ENCODE measurements at regions not wholly inside any gene's neighbourhood (a gene's known extent, or its start where the extent isn't known, plus 50 kb on each side); places are given as distances from the start of the nearest gene placed in this dataset.

DNA sequence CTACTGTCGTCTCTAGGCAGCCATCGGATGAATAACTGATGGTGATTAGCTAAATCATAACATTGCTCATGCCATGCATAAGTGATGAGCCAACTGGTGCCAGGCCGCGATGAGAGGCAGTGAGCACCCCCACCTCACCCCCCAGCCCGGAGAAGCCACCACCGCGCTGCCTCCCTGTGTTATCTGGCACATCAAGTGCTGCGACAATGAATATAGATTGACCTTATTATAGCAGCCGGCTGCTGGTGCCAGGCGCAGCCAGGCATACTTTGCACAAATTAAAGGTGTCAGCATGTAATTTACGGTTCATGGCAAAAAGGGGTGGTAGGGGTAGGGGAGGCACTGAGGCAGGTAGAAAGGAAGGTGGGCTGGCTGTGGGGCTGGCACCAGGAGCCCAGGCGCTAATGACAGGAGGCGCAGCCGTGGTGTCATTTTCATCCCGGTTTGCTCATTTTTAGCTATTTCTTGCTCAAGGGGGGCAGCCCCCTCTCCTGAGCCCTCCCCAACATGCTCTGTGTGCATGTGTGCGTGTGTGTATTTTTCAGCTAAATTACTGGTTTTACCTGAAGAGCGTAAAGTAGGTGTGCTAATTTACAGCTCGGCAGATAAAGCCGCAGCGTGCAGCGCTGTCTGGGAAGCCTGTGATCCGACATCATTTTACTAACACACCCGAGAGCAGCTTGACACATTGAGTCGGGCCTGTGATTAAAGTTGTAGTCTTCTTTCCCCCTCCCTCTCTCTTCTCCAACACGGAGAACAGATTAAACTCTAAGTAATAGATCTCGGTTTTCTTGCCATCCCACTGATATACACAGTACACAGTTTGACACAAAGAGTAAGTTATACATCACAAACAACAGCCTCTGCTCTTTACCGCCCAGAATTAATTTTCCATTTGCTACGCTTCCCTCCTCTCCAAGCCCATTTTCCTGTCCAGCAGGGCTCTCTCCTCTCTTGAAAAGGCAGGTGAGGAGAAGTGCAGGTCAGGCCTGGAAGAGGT is 212.3 kb downstream of the RPLP1 start:
- H3K27ac ChIP-seq: peak overlapping the region; percentile 63 to 66
- in situ Hi-C loops (cut with MboI; ENCODE audit: low pct_unique_long_range_greater_than_20kb in 2 of 9, low sequenced_read_pairs in 9 of 9, unreplicated experiment in 9 of 9): no loop called here
- peaks cover 29 to 38% of the 10 kb centered on the region in 2 donors for H3K4me1 ChIP-seq (replicated peaks in 1 of 2)
- H3K4me3 ChIP-seq: no peak overlapping the region
- WGBS, 10 experiments: 27 to 85% (median 60%) methylated on average over 1 to 13 of the region's 28 CpGs
- peak in 6 of 8 experiments; percentile 26 to 54 (median 30) for ATAC-seq (replicated peaks in 6 of 8)

DNA sequence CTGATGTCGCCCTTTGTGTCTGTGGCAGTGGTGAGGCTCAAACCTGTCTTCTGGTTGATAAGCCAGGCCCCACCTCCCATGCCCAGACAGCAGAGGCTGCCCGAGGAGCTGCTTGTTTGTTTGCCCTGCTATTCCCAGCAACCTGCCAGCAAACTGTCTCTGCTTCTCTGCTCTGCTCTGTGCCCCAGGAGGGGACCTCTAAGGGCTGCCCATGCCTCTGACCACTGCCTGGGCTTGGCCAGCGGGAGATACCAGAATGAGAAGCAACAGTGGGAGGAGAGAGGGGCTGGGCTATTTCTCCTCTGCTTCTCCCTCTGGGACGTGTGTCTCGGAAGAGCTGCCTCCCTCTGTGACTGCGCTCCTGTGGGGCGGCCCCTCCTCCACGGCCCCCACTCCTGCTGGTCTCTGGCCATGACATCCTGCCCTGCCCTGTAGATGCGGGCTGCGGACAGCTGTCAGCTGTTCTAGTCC is 213.1 kb downstream of the RPLP1 start:
- Histone ChIP-seq H3K4me3 (no peak overlapping the region), H3K4me1 (replicated peaks in 1 of 2) (peaks cover 29 to 38% of the 10 kb centered on the region in 2 donors), H3K27ac (peak overlapping the region; percentile 63 to 66)
- WGBS, 10 experiments: 32 to 79% (median 57%) methylated on average over 1 to 4 of the region's 10 CpGs; no CpG with 5 or more reads in 5 of the 10 experiments
- in situ Hi-C loops (cut with MboI; ENCODE audit: low pct_unique_long_range_greater_than_20kb in 2 of 9, low sequenced_read_pairs in 9 of 9, unreplicated experiment in 9 of 9): no loop called here
- peak in 7 of 8 experiments; percentile 12 to 89 (median 82) for ATAC-seq (replicated peaks in 6 of 8)

DNA sequence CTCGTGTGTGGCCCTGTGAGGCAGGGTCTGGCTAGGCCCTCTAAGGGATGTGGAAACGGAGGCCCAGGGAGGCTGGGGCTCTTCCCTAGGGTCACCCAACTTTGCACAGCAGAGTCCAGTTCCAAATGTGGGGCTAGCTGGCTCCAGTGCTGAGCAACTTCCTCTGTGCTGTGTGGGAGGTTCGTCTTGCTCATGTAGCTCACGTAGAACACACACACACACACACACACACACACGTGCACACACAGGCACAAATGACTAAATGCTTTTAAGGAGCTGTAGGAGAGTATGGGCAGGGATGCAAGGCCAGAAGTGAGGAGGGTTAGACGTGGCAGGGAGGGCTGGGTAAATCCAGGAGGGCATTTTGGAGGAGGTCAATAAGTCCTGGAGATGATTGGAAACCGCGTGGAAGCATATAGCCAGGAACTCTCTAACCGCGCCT is 213.8 kb downstream of the RPLP1 start:
- H3K4me3 ChIP-seq: no peak overlapping the region
- H3K4me1 ChIP-seq (replicated peaks in 1 of 2): peaks cover 29 to 38% of the 10 kb centered on the region in 2 donors
- H3K27ac ChIP-seq: peak overlapping the region; percentile 63 to 66
- peak in 5 of 8 experiments; percentile 11 to 44 (median 14) for ATAC-seq (replicated peaks in 6 of 8)
- 80 to 100% (median 100%) methylated on average over 1 to 5 of the region's 10 CpGs; no CpG with 5 or more reads in 5 of the 10 experiments for WGBS, 10 experiments
- in situ Hi-C loops (cut with MboI; ENCODE audit: low pct_unique_long_range_greater_than_20kb in 2 of 9, low sequenced_read_pairs in 9 of 9, unreplicated experiment in 9 of 9): no loop called here

DNA sequence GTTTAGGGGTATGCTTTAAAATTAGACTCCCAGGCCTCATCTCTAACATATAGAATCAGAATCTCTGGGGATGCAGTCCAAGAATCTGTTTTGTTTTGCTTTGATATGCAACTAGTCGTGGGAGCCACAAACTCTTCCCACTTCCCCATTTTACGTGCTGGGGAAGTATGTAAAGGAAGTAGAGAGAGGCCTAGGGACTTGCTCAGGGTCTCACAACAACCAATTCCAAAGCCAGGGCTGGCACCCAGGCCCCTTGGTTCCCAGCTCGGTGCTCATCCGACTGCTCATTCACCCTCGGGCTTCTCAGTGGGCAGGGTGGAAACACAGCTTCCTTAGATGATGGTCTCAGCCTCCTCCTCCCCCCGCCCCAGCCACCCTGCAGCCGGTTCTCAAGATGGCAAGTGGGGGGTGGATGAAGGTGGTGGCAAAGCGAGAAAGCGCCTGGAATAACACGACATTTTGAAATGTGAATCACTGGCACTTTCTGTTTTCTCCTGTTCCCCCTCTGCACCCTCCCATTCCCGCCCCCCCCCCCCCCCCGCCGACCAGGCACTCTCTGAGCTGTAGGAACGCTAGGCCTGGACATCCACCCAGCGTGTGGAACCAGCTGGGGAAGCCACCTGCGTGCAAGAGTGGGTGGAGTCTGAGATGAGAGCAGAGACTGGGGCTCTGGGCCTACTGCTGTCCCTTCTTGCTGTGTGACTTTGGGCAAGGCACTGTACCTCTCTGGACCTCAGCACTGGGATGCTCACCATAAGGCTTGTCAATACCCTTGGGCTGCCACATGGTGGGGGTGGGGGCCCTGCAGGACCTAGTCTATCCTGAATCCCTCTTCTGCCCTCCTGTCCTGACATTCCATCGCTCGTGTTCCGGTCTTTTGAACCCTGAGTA is 214.5 kb downstream of the RPLP1 start:
- no peak overlapping the region for H3K4me3 ChIP-seq
- 50 to 80% (median 68%) methylated on average over 1 to 5 of the region's 19 CpGs; no CpG with 5 or more reads in 5 of the 10 experiments for WGBS, 10 experiments
- H3K27ac ChIP-seq: no peak overlapping the region
- H3K4me1 ChIP-seq (replicated peaks in 1 of 2): peaks cover 29 to 38% of the 10 kb centered on the region in 2 donors
- ATAC-seq (replicated peaks in 6 of 8): no peak
- in situ Hi-C loops (cut with MboI; ENCODE audit: low pct_unique_long_range_greater_than_20kb in 2 of 9, low sequenced_read_pairs in 9 of 9, unreplicated experiment in 9 of 9): no loop called here

DNA sequence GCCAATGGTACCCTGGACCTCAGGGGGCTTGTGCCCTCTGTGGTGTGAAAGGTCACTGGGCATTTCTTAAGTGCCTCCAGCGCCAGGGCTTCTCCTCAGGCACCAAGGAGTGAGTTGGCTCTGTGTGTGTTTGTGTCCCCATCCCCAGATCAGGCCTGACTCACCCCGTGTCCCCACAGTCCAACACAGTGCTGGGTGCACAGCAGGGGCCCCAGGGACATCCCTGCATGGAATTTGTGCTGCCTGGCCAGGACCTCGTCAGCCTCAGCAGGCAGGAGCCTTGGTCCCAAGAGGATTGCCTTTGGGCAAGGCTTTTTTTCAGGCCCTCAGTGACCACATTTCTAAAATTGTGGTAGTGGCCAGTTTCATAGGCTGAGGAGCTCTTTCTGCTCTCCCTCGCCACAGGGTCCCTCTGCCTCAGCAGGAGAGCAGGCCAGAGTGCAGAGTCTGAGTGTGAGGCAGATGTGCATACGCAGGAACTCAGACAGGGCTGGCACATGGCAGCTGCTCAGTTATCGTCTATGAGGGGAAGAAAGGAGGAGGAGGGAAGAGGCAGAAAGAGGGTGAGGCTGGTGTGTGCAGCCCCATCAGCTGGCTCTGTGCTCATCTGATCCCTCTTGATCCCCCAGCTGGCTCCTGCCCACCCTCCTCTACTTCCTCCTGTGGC is 215.6 kb downstream of the RPLP1 start:
- WGBS, 10 experiments: 61 to 86% (median 80%) methylated on average over 1 to 4 of the region's 6 CpGs; no CpG with 5 or more reads in 5 of the 10 experiments
- H3K4me1 ChIP-seq (replicated peaks in 1 of 2): peaks cover 32 to 42% of the 10 kb centered on the region in 2 donors
- H3K27ac ChIP-seq: no peak overlapping the region
- in situ Hi-C loops (cut with MboI; ENCODE audit: low pct_unique_long_range_greater_than_20kb in 2 of 9, low sequenced_read_pairs in 9 of 9, unreplicated experiment in 9 of 9): no loop called here
- no peak overlapping the region for H3K4me3 ChIP-seq
- ATAC-seq (replicated peaks in 6 of 8): no peak

DNA sequence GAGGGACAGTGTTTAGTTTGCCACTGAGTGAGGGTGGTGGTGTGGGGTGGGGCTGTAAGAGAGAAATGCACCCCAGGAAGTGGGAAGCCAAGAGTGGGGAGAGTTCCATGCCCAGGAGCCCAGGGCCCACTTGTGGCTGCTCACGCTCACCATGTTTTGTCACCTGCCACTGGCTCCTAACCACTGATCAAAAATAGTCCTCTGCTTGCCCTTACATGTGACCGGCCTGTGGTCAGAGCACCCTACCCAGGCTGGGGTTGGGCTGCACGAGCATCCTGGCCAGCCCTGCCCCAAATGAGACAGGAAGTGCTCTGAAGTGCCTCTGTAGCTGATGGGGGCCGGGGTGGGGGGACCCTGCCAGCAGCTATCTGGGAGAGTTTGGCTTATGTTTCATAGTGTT is 216.3 kb downstream of the RPLP1 start:
- ATAC-seq (replicated peaks in 6 of 8): no peak
- Histone ChIP-seq H3K27ac (no peak overlapping the region), H3K4me3 (no peak overlapping the region), H3K4me1 (replicated peaks in 1 of 2) (peaks cover 39 to 44% of the 10 kb centered on the region in 2 donors)
- 20 to 100% (median 74%) methylated on average over 1 to 2 of the region's 4 CpGs; no CpG with 5 or more reads in 6 of the 10 experiments for WGBS, 10 experiments
- in situ Hi-C loops (cut with MboI; ENCODE audit: low pct_unique_long_range_greater_than_20kb in 2 of 9, low sequenced_read_pairs in 9 of 9, unreplicated experiment in 9 of 9): no loop called here

DNA sequence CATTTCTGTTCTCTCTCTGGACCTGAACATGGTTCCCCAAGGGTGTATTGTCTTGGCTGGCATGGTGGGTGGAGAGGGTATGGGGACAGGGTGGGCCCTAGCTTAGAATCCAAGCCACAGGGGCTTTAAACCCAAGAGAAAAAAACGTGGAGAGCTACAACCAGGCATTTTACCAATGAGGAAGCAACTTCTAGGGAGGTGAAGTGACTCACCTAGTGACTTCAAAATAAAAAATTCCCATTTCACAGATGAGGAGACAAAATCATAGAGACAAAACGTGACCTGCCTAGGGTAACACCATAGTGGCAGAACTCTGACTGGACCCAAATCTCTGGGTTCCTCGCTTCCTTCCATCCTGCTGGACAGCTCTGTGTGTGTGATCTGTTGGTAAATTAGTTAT is 216.8 kb downstream of the RPLP1 start:
- 0 to 100% (median 70%) methylated on average over 1 to 3 of the region's 3 CpGs; no CpG with 5 or more reads in 4 of the 10 experiments for WGBS, 10 experiments
- Histone ChIP-seq H3K27ac (no peak overlapping the region), H3K4me3 (no peak overlapping the region), H3K4me1 (replicated peaks in 1 of 2) (peaks cover 35 to 44% of the 10 kb centered on the region in 2 donors)
- no peak for ATAC-seq (replicated peaks in 6 of 8)
- in situ Hi-C loops (cut with MboI; ENCODE audit: low pct_unique_long_range_greater_than_20kb in 2 of 9, low sequenced_read_pairs in 9 of 9, unreplicated experiment in 9 of 9): no loop called here

DNA sequence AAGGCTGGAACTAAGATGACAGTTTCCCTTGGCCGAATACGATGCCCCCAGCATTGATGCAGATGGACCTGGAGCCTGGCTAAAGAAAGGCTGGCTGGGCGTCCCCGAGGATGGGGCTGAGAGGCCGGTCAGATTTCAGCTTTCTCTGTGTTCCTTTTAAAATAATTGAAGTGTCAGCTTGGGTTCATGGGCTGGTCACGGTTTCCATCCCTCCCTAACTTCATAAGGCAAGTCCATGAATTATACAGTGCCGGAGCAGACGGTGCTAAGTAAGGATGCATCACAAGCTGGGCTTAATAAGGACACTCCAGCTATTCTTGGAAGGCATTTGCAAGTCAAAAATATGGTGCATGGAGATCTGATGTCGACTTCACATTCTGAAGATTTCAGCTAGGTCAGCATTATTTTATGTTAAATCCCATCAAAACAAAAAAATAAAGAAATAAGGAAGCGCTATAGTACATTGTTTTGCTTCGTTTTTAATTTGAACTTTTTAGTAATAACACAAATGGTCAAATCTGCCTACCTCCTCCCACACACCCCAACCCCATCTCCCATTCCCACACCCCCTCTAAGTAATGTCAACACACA is 220.8 kb downstream of the RPLP1 start:
- in situ Hi-C loops (cut with MboI; ENCODE audit: low pct_unique_long_range_greater_than_20kb in 2 of 9, low sequenced_read_pairs in 9 of 9, unreplicated experiment in 9 of 9): no loop called here
- H3K4me1 ChIP-seq (replicated peaks in 1 of 2): peaks cover 11 to 17% of the 10 kb centered on the region in 2 donors
- peak; percentile 67 to 98 (median 91) for ATAC-seq (replicated peaks in 6 of 8)
- 0 to 56% (median 18%) methylated on average over 2 to 10 of the region's 11 CpGs; no CpG with 5 or more reads in 1 of the 10 experiments for WGBS, 10 experiments
- H3K4me3 ChIP-seq: no peak overlapping the region
- no peak overlapping the region for H3K27ac ChIP-seq

DNA sequence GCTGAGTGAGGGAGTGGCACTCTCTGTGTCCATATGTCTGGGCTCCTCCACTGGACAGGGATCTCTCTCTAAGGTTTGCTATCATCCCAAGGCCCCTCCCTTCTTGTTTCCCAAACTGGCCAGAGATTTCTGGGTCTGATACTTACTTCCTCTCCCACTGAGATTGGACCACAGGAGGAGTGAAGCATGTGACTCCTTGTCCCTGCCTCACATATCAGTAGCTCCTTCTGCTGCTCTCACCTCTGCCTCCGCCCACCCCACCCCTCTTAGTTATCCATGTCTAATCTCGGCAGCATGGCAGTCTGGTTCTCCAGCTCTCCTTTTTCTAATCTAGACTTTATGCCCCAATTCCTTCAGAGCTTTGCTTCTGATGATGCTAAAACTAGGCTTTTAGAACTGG is 223.1 kb downstream of the RPLP1 start:
- Histone ChIP-seq H3K4me3 (no peak overlapping the region), H3K4me1 (replicated peaks in 1 of 2) (peaks cover 11 to 17% of the 10 kb centered on the region in 2 donors), H3K27ac (no peak overlapping the region)
- no peak for ATAC-seq (replicated peaks in 6 of 8)
- 31 to 100% (median 83%) methylated on average over 1 to 2 of the region's 2 CpGs; no CpG with 5 or more reads in 3 of the 10 experiments for WGBS, 10 experiments
- in situ Hi-C loops (cut with MboI; ENCODE audit: low pct_unique_long_range_greater_than_20kb in 2 of 9, low sequenced_read_pairs in 9 of 9, unreplicated experiment in 9 of 9): no loop called here

DNA sequence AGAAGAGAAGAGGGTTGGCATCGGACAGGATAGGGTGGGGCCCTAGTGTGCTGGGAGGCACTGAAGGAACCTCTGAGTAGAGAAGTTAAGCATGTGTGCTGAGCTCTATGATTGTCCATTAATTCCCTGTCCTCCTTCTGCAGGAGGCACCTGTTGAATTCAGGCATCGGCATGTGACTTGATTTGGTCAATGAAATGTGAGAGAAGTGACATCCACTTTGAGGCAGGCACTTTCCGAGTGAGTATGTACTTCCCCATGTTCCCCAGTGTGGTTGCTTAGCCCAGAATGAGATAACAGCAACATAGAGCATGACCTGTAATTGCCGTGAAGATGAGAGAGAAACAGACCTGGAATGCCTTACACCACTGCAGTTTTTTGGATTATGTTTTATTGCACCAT is 224.8 kb downstream of the RPLP1 start:
- no peak for ATAC-seq (replicated peaks in 6 of 8)
- WGBS, 10 experiments: 17 to 100% (median 92%) methylated on average over 1 to 4 of the region's 4 CpGs
- in situ Hi-C loops (cut with MboI; ENCODE audit: low pct_unique_long_range_greater_than_20kb in 2 of 9, low sequenced_read_pairs in 9 of 9, unreplicated experiment in 9 of 9): no loop called here

DNA sequence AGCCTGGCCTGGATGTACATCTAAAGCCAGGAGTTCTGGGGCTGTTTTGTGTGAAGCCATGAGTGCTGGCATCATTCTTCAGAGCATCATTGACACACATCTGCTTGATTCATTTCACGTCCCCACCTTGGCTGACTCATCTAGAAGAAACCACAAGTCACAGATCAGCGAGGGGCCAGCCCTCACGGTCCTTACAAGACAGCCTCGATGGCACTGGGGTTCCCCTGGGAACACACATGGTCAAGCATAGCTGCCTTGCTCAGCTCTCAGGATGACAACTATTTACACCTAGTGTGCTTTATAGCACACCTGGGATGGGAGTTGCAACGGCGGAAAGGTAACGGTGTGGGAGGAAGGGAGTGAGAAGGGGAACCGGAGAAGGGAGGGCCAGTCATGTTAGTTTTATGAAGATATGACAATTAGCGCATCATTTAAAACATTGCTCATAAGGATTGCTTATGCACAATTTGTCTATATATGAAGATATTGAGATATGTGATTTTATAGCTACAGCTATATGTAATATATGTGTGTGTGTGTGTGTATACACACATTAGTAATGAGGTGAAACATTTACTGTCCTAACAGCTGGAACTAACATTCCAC is 227.1 kb downstream of the RPLP1 start:
- in situ Hi-C loops (cut with MboI; ENCODE audit: low pct_unique_long_range_greater_than_20kb in 2 of 9, low sequenced_read_pairs in 9 of 9, unreplicated experiment in 9 of 9): no loop called here
- no peak overlapping the region for H3K27ac ChIP-seq
- no peaks in the 10 kb centered on the region for H3K4me1 ChIP-seq (replicated peaks in 1 of 2)
- H3K4me3 ChIP-seq: no peak overlapping the region
- WGBS, 10 experiments: 58 to 100% (median 86%) methylated on average over 1 to 9 of the region's 9 CpGs; no CpG with 5 or more reads in 1 of the 10 experiments
- peak in 3 of 8 experiments; percentile 56 to 69 (median 67) for ATAC-seq (replicated peaks in 6 of 8)

More for the DNA sequence above, 224.8 kb downstream of the RPLP1 start:
- Histone ChIP-seq H3K4me3 (no peak overlapping the region), H3K27ac (no peak overlapping the region), H3K4me1 (replicated peaks in 1 of 2) (peaks cover 11 to 17% of the 10 kb centered on the region in 2 donors)
